ENCODE measurements at regions not wholly inside any gene's neighbourhood (a gene's known extent, or its start where the extent isn't known, plus 50 kb on each side); places are given as distances from the start of the nearest gene placed in this dataset.

DNA sequence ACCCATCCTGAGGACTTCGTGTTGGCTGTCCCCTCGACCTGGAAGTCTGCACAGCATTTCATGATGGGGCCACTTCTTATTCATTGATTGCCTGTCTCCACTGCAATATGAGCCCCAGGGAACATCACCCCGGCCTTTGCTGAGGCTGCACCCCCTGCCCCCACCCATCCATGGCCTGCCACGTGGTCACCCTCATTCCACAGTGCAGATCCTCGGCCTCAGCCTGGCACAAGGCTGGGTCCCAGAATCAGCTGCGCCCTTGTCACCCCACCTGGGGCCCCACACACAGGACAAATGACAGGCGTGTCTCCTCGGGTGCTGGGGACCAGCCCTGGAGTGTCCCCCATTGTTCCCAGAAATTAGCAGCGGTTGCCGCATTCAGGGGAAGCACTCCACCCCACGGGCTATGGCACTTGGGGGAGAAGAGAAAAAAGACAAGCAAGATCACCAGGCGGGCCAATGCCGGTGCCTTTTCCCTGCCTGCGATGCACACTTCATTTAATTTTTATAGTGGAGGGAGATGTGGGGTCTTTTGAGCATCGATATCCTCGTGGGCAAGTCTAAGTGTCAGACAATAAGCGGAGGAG is 157.4 kb downstream of the INHBB start:
- TF ChIP-seq, protein P1, sequence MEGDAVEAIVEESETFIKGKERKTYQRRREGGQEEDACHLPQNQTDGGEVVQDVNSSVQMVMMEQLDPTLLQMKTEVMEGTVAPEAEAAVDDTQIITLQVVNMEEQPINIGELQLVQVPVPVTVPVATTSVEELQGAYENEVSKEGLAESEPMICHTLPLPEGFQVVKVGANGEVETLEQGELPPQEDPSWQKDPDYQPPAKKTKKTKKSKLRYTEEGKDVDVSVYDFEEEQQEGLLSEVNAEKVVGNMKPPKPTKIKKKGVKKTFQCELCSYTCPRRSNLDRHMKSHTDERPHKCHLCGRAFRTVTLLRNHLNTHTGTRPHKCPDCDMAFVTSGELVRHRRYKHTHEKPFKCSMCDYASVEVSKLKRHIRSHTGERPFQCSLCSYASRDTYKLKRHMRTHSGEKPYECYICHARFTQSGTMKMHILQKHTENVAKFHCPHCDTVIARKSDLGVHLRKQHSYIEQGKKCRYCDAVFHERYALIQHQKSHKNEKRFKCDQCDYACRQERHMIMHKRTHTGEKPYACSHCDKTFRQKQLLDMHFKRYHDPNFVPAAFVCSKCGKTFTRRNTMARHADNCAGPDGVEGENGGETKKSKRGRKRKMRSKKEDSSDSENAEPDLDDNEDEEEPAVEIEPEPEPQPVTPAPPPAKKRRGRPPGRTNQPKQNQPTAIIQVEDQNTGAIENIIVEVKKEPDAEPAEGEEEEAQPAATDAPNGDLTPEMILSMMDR (IDR thresholded peaks at IDR 0.05; ENCODE audit: low read length), result no peak
- no peak for TF ChIP-seq EZH2 (IDR thresholded peaks at IDR 0.05; ENCODE audit: borderline replicate concordance, low read length)

Measured in OCI-LY1 (cell line).